ENCODE measurements at regions not wholly inside any gene's neighbourhood (a gene's known extent, or its start where the extent isn't known, plus 50 kb on each side); places are given as distances from the start of the nearest gene placed in this dataset.

DNA sequence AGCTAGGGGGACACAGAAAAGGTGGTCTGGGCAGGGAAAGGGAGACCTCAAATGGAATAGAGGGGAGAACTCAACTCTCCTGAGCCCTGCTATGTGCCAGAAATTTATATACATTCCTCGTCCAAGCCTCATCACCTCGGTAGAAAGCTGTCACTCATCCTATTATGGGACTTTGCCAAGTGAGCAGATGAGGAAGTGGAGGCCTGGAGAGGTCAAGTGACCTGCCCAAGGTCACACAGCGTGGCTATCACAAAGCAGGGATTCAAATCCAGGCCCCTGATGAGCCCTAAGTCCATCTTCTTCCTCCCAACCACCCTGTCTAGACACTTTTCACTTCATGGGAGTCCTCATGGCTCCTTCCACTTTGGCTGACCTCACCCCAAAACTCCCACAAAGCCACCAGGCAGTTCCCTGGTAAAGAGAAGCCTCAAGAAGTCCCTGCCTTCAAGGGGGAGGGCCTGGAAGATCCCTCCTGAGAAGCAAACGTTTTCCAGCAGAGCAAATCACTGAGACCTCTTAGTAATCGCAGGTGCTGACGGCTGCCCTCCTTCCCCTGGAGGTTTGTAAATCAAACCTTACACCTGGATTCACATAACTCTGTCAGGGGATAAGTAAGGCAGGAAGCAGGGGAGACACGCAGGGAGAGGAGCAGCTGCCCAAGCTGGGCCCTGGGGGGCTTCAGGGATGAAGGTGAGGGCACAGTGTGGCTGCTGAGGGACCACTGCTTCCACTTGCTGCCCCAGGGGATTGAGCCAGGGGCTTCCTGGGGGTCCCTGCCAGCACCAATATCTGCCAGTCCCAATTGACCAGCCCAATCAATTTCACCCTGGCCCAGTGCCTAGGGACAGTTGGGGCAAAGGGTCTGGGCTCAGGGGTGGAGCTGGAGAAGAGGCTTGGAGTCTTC lies 351.2 kb downstream of the MATN1 start:
- TF ChIP-seq CTCF (IDR thresholded peaks at IDR 0.05; ENCODE audit: control extremely low read depth, extremely low read depth), result no peak
- Histone ChIP-seq H3K4me3 (no peak overlapping the region), H3K4me1 (ENCODE audit: control insufficient read depth in 5 of 5, insufficient read depth in 5 of 5, low read length in 5 of 5) (no peaks in the 10 kb centered on the region), H3K27ac (ENCODE audit: low read depth in 1 of 2, low read length in 1 of 2) (no peak overlapping the region), H3K9me3 (ENCODE audit: control insufficient read depth in 4 of 4, insufficient read depth in 3 of 4, low read length in 3 of 4) (peaks cover 0 to 1% (median 0%) of the 10 kb centered on the region in 4 donors), H3K27me3 (ENCODE audit: control insufficient read depth in 3 of 3, insufficient read depth in 3 of 3, low read length in 2 of 3) (no peaks in the 10 kb centered on the region), H3K9ac (ENCODE audit: insufficient read depth in 1 of 2, low read length in 2 of 2) (no peak overlapping the region), H3K36me3 (ENCODE audit: control insufficient read depth in 4 of 4, insufficient read depth in 4 of 4, low read length in 4 of 4) (no peaks in the 10 kb centered on the region)
- no peak for DNase-seq
- ATAC-seq (ENCODE audit: insufficient read depth, low FRiP score), result no peak
- WGBS, 2 donors, result 57 to 62% methylated on average over 7 of the region's 7 CpGs

GRCh38 chr1:30371179-30371788 lies 352.1 kb downstream of the MATN1 start:
- ATAC-seq (ENCODE audit: insufficient read depth, low FRiP score) (no peak), DNase-seq (no peak)
- Histone ChIP-seq H3K4me3 (no peak overlapping the region), H3K4me1 (ENCODE audit: control insufficient read depth in 5 of 5, insufficient read depth in 5 of 5, low read length in 5 of 5) (no peaks in the 10 kb centered on the region), H3K9me3 (ENCODE audit: control insufficient read depth in 4 of 4, insufficient read depth in 3 of 4, low read length in 3 of 4) (peaks cover 0 to 1% (median 0%) of the 10 kb centered on the region in 4 donors), H3K36me3 (ENCODE audit: control insufficient read depth in 4 of 4, insufficient read depth in 4 of 4, low read length in 4 of 4) (no peaks in the 10 kb centered on the region), H3K27ac (ENCODE audit: low read depth in 1 of 2, low read length in 1 of 2) (no peak overlapping the region), H3K27me3 (ENCODE audit: control insufficient read depth in 3 of 3, insufficient read depth in 3 of 3, low read length in 2 of 3) (no peaks in the 10 kb centered on the region), H3K9ac (ENCODE audit: insufficient read depth in 1 of 2, low read length in 2 of 2) (no peak overlapping the region)
- 80 to 89% methylated on average over 9 of the region's 9 CpGs for WGBS, 2 donors
- no peak for TF ChIP-seq CTCF (IDR thresholded peaks at IDR 0.05; ENCODE audit: control extremely low read depth, extremely low read depth)

GRCh38 chr1:30368651-30369240 lies 354.6 kb downstream of the MATN1 start:
- peaks cover 0 to 1% (median 0%) of the 10 kb centered on the region in 4 donors for H3K9me3 ChIP-seq (ENCODE audit: control insufficient read depth in 4 of 4, insufficient read depth in 3 of 4, low read length in 3 of 4)
- ATAC-seq (ENCODE audit: insufficient read depth, low FRiP score), result no peak
- H3K4me3 ChIP-seq, result no peak overlapping the region
- 62 to 68% methylated on average over 6 of the region's 6 CpGs for WGBS, 2 donors
- DNase-seq, result no peak
- no peaks in the 10 kb centered on the region for H3K36me3 ChIP-seq (ENCODE audit: control insufficient read depth in 4 of 4, insufficient read depth in 4 of 4, low read length in 4 of 4)
- H3K27ac ChIP-seq (ENCODE audit: low read depth in 1 of 2, low read length in 1 of 2), result no peak overlapping the region
- no peak for TF ChIP-seq CTCF (IDR thresholded peaks at IDR 0.05; ENCODE audit: control extremely low read depth, extremely low read depth)
- no peaks in the 10 kb centered on the region for H3K27me3 ChIP-seq (ENCODE audit: control insufficient read depth in 3 of 3, insufficient read depth in 3 of 3, low read length in 2 of 3)
- no peaks in the 10 kb centered on the region for H3K4me1 ChIP-seq (ENCODE audit: control insufficient read depth in 5 of 5, insufficient read depth in 5 of 5, low read length in 5 of 5)
- no peak overlapping the region for H3K9ac ChIP-seq (ENCODE audit: insufficient read depth in 1 of 2, low read length in 2 of 2)
